H9 (cell line): ENCODE measurements at regions not wholly inside any gene's neighbourhood (a gene's known extent, or its start where the extent isn't known, plus 50 kb on each side); places are given as distances from the start of the nearest gene placed in this dataset.

Experiments
- DNase-seq: peaks from one replicate; pipeline ENCODE4 v3.0.0-alpha.2; 2017
- H2AFZ ChIP-seq: one replicate; pipeline ENCODE4 v1.6.1; 2013; ENCODE audit warnings: mild to moderate bottlenecking, low read length, control low read depth, moderate library complexity
- H2AK5ac ChIP-seq: 2 replicates; pipeline ENCODE4 v1.6.1; 2013; ENCODE audit warnings: low read length, control low read depth, mixed read lengths; ENCODE audit not compliant: insufficient read length
- H2BK120ac ChIP-seq: one replicate; pipeline ENCODE4 v1.6.1; 2013; ENCODE audit warnings: low read depth, mild to moderate bottlenecking, low read length, control low read depth, inconsistent platforms; ENCODE audit not compliant: poor library complexity, severe bottlenecking
- H2BK12ac ChIP-seq: 2 replicates; pipeline ENCODE4 v1.6.1; 2013; ENCODE audit warnings: low read length, control low read depth, mixed read lengths, low read depth; ENCODE audit not compliant: insufficient read length
- H2BK15ac ChIP-seq: 2 replicates; pipeline ENCODE4 v1.6.1; 2013; ENCODE audit warnings: low read depth, low read length, control low read depth
- H2BK20ac ChIP-seq: one replicate; pipeline ENCODE4 v1.6.1; 2013; ENCODE audit warnings: low read depth, mild to moderate bottlenecking, low read length, control low read depth, inconsistent platforms; ENCODE audit not compliant: poor library complexity, severe bottlenecking
- H2BK5ac ChIP-seq: 2 replicates; pipeline ENCODE4 v1.6.1; 2013; ENCODE audit warnings: low read length, control low read depth, mixed read lengths; ENCODE audit not compliant: insufficient read length
- H3K14ac ChIP-seq: 2 replicates; pipeline ENCODE4 v1.6.1; 2013; ENCODE audit warnings: low read length, control low read depth; ENCODE audit not compliant: insufficient read depth
- H3K18ac ChIP-seq: 2 replicates; pipeline ENCODE4 v1.6.1; 2013; ENCODE audit warnings: low read depth, mild to moderate bottlenecking, mixed read lengths, low read length, control low read depth; ENCODE audit not compliant: insufficient read length
- H3K23ac ChIP-seq: 2 replicates; pipeline ENCODE4 v1.6.1; 2013; ENCODE audit warnings: low read length, control low read depth, mixed read lengths, low read depth; ENCODE audit not compliant: insufficient read length
- H3K23me2 ChIP-seq: 2 replicates; pipeline ENCODE4 v1.6.1; 2013; ENCODE audit warnings: low read depth, mild to moderate bottlenecking, mixed read lengths, low read length, control low read depth; ENCODE audit not compliant: insufficient read length, poor library complexity, severe bottlenecking
- H3K27ac ChIP-seq: 2 replicates; pipeline ENCODE4 v1.5.1; 2013; ENCODE audit warnings: low read length, control low read depth, mixed read lengths, low read depth; ENCODE audit not compliant: insufficient read length
- H3K27me3 ChIP-seq: 2 replicates; pipeline ENCODE4 v1.6.1; 2013; ENCODE audit warnings: low read length, control low read depth, inconsistent platforms; ENCODE audit not compliant: insufficient read depth
- H3K4ac ChIP-seq: 2 replicates; pipeline ENCODE4 v1.6.1; 2013; ENCODE audit warnings: low read depth, mild to moderate bottlenecking, control low read depth, inconsistent platforms, low read length, moderate library complexity
- H3K4me1 ChIP-seq: 2 replicates; pipeline ENCODE4 v1.6.1; 2013; ENCODE audit warnings: low read length, control low read depth, inconsistent platforms; ENCODE audit not compliant: insufficient read depth
- H3K4me2 ChIP-seq: 2 replicates; pipeline ENCODE4 v1.6.1; 2013; ENCODE audit warnings: low read length, control low read depth, mixed read lengths; ENCODE audit not compliant: insufficient read length, insufficient read depth
- H3K56ac ChIP-seq: 2 replicates; pipeline ENCODE4 v1.6.1; 2013; ENCODE audit warnings: low read depth, mild to moderate bottlenecking, mixed read lengths, low read length, control low read depth; ENCODE audit not compliant: insufficient read length
- H3K79me1 ChIP-seq: 2 replicates; pipeline ENCODE4 v1.6.1; 2013; ENCODE audit warnings: low read depth, mild to moderate bottlenecking, moderate library complexity, low read length, control low read depth, inconsistent platforms; ENCODE audit not compliant: insufficient read depth, poor library complexity, severe bottlenecking
- H3K79me2 ChIP-seq: 2 replicates; pipeline ENCODE4 v1.6.1; 2013; ENCODE audit warnings: low read length, control low read depth, inconsistent platforms; ENCODE audit not compliant: insufficient read depth
- H3K9ac ChIP-seq: 2 replicates; pipeline ENCODE4 v1.6.1; 2013; ENCODE audit warnings: low read length, control low read depth, mixed read lengths; ENCODE audit not compliant: insufficient read length; ENCODE audit errors: extremely low read depth
- H3K9me3 ChIP-seq: one replicate; pipeline ENCODE4 v1.6.1; 2013; ENCODE audit warnings: low read depth, low read length, inconsistent platforms; ENCODE audit not compliant: control insufficient read depth
- H3T11ph ChIP-seq: one replicate; pipeline ENCODE4 v1.6.1; 2013; ENCODE audit warnings: mild to moderate bottlenecking, low read length, control low read depth, inconsistent platforms
- H4K20me1 ChIP-seq: one replicate; pipeline ENCODE4 v1.6.1; 2013; ENCODE audit not compliant: control insufficient read depth, insufficient read length, insufficient read depth
- H4K5ac ChIP-seq: 2 replicates; pipeline ENCODE4 v1.6.1; 2013; ENCODE audit warnings: low read depth, mild to moderate bottlenecking, mixed read lengths, low read length, control low read depth; ENCODE audit not compliant: insufficient read length
- H4K8ac ChIP-seq: replicated peaks from 2 replicates; pipeline ENCODE4 v1.6.1; 2013; ENCODE audit warnings: low read length, control low read depth, mixed read lengths, low read depth; ENCODE audit not compliant: insufficient read length
- H4K91ac ChIP-seq: 2 replicates; pipeline ENCODE4 v1.6.1; 2013; ENCODE audit warnings: low read depth, mild to moderate bottlenecking, moderate library complexity, mixed read lengths, low read length, control low read depth; ENCODE audit not compliant: insufficient read length
- H3K27ac Mint-ChIP-seq, 3 experiments: 2 replicates in 2 of 3; 3 replicates in 1 of 3; pipeline ENCODE4 v1.8.0; 2020 to 2021; ENCODE audit warnings: mixed read lengths in 3 of 3, mild to moderate bottlenecking in 1 of 3, moderate library complexity in 1 of 3
- H3K27me3 Mint-ChIP-seq: 2 replicates; pipeline ENCODE4 v1.8.0; 2021; ENCODE audit warnings: low read depth, mild to moderate bottlenecking, moderate library complexity, mixed read lengths
- H3K36me3 Mint-ChIP-seq, 3 experiments: 2 replicates in 2 of 3; 3 replicates in 1 of 3; pipeline ENCODE4 v1.8.0; 2020 to 2021; ENCODE audit warnings: low read depth in 3 of 3, mixed read lengths in 3 of 3; ENCODE audit not compliant: insufficient read depth in 1 of 3
- H3K4me1 Mint-ChIP-seq, 2 experiments: 2 replicates each; pipeline ENCODE4 v1.8.0; 2020; ENCODE audit warnings: mixed read lengths in 2 of 2
- H3K4me3 Mint-ChIP-seq, 2 experiments: 2 replicates in 1 of 2; 3 replicates in 1 of 2; pipeline ENCODE4 v1.8.0; 2020 to 2021; ENCODE audit warnings: mild to moderate bottlenecking in 2 of 2, mixed read lengths in 2 of 2, moderate library complexity in 1 of 2
- H3K9me3 Mint-ChIP-seq, 2 experiments: 2 replicates in 1 of 2; 3 replicates in 1 of 2; pipeline ENCODE4 v1.8.0; 2020; ENCODE audit warnings: mild to moderate bottlenecking in 2 of 2, mixed read lengths in 2 of 2, moderate library complexity in 1 of 2
- WGBS: extraction: QIAGEN DNeasy Blood & Tissue Kit; methylation state at CpG from one replicate; pipeline ENCODE4 v1.1.7; 2013; ENCODE audit warnings: missing lambda C conversion rate, low lambda C conversion rate, mixed read lengths; ENCODE audit not compliant: insufficient read length; ENCODE audit errors: extremely low coverage; 5-methylcytosine and 5-hydroxymethylcytosine counted together
- TF ChIP-seq, protein P1 (sequence below): fragments of 200-600 bp; sonication (generic); conservative IDR thresholded peaks from 3 replicates; pipeline ENCODE4 v1.8.0; 2021; ENCODE audit warnings: antibody characterized with exemption, mild to moderate bottlenecking

DNA sequence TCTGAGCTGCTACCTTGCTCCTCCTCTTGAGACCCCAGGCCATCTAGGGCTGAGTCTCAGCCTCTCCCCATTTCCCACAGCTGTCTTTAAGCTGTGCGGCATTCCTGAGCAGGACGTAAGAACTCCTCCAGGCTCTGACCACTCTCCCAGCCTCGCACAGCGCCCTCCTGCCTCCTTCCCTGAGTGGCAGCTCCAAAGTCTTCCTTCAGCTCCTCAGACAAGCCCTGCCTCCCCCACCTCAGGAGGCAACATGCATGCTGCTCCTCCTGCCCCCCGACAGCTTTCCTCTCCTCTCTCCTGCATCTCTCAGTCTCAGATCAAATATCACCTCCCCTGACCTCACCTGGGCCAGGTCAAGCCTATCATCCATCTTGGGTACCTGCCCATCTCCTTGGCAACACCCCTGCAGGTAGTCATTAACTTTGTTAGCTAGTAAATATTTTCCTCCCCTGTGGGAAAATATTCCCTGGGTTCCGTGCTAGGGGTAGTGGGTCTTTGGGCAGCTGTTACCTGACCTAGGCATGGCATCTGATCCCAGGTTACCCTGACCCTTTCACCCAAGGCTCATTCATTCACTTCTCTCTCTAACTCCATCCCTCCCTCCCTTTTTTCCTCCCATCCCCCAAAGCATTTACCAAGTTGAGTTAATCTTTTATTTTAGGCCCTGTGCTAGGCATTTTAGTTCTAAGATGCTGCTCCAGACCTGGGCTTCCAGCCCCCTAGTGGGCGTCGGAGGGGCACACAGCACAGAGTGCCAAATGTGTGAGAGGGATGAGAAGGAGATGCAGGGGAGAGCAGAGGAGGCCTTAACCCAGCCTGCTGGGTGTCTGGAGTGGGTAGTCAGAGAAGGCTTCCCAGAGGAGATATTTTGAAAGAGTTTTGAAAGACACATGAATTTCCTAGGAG is 419.9 kb downstream of the PTPRU start:
- Histone ChIP-seq H4K5ac (no peak overlapping the region), H2BK5ac (no peak overlapping the region), H3K79me2 (no peaks in the 10 kb centered on the region), H3K9ac (no peak overlapping the region), H3K4ac (no peak overlapping the region), H3K4me2 (no peak overlapping the region), H2AK5ac (no peak overlapping the region), H3K9me3 (no peaks in the 10 kb centered on the region), H3K27ac (no peak overlapping the region), H3K4me1 (no peaks in the 10 kb centered on the region), H3K14ac (peak overlapping the region; percentile 2; the same call in 1 of the 2 replicates), H4K20me1 (no peaks in the 10 kb centered on the region), H4K91ac (no peak overlapping the region), H4K8ac (no peak overlapping the region), H3K79me1 (no peaks in the 10 kb centered on the region), H3K18ac (no peak overlapping the region), H2BK20ac (no peak overlapping the region), H2BK12ac (no peak overlapping the region), H2BK120ac (no peak overlapping the region), H3K23ac (no peak overlapping the region), H3K23me2 (no peaks in the 10 kb centered on the region), H3T11ph (no peak overlapping the region), H3K27me3 (no peaks in the 10 kb centered on the region), H2BK15ac (no peak overlapping the region), H2AFZ (no peak overlapping the region), H3K56ac (no peak overlapping the region)
- TF ChIP-seq, protein P1, sequence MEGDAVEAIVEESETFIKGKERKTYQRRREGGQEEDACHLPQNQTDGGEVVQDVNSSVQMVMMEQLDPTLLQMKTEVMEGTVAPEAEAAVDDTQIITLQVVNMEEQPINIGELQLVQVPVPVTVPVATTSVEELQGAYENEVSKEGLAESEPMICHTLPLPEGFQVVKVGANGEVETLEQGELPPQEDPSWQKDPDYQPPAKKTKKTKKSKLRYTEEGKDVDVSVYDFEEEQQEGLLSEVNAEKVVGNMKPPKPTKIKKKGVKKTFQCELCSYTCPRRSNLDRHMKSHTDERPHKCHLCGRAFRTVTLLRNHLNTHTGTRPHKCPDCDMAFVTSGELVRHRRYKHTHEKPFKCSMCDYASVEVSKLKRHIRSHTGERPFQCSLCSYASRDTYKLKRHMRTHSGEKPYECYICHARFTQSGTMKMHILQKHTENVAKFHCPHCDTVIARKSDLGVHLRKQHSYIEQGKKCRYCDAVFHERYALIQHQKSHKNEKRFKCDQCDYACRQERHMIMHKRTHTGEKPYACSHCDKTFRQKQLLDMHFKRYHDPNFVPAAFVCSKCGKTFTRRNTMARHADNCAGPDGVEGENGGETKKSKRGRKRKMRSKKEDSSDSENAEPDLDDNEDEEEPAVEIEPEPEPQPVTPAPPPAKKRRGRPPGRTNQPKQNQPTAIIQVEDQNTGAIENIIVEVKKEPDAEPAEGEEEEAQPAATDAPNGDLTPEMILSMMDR = peak; percentile 84
- Mint-ChIP-seq H3K27me3 (peaks cover 3% of the 10 kb centered on the region; the same call in 1 of the 2 replicates), H3K4me3 (no peak overlapping the region), H3K4me1 (peaks cover 9 to 11% of the 10 kb centered on the region in 2 experiments), H3K27ac (peak overlapping the region in 2 of 3 experiments; percentile 13 to 66; a peak in 2 of 7 replicates), H3K9me3 (peaks cover 2 to 14% of the 10 kb centered on the region in 2 experiments), H3K36me3 (peaks cover 2 to 15% (median 2%) of the 10 kb centered on the region in 3 experiments; a peak in 3 of 7 replicates)
- WGBS = no CpG with 5 or more reads among the region's 8 CpGs
- peak; percentile 57 for DNase-seq
